ENCODE measurements at regions not wholly inside any gene's neighbourhood (a gene's known extent, or its start where the extent isn't known, plus 50 kb on each side); places are given as distances from the start of the nearest gene placed in this dataset.

DNA sequence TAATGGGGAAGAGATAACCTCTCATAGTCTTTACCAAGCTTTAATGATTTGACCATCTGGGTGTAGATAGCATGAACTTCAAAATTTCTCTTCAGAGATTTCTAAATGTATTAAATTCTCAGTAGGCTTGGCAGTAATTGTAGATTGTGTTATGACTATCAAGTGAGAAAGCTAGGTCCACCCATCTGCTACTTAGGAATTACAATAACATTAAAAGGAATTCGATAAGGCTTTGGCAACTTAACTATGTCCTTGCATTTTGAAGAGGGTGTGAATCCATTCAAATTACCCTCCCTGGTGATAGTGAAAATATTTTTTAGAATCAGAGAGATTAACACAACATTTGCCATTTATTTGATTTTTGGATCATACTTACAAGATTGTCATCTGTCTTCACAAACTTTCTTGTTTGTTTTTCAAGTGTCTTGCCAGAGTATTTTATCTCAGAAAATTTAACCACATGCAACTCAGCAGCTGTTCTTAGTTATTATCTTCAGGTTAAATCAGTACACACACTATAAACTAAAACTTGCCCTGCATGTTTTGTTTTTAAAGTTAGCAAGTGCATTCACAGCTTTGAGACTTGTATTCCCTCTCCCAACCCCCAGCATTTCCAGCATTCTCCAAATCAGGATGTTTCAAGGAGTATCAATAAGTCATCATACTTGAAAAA lies 69.6 kb upstream of the COL8A1 start:
- TF ChIP-seq USF1 (IDR thresholded peaks at IDR 0.05) (no peak), EGR1 (IDR thresholded peaks at IDR 0.05) (no peak), CREB1 (IDR thresholded peaks at IDR 0.05; ENCODE audit: low read depth) (no peak), FOXM1 (IDR thresholded peaks at IDR 0.05; ENCODE audit: borderline replicate concordance, low read depth) (no peak), NFIC (IDR thresholded peaks at IDR 0.05) (no peak), CEBPB (IDR thresholded peaks at IDR 0.05) (no peak), YY1 (IDR thresholded peaks at IDR 0.05; ENCODE audit: low read depth) (no peak), RAD21 (IDR thresholded peaks at IDR 0.05; ENCODE audit: low read depth) (no peak), EP300 (IDR thresholded peaks at IDR 0.05; ENCODE audit: borderline replicate concordance) (no peak), TEAD4 (IDR thresholded peaks at IDR 0.05) (no peak), MAX (IDR thresholded peaks at IDR 0.05) (no peak), TAF1 (IDR thresholded peaks at IDR 0.05; ENCODE audit: low read depth) (no peak), ZBTB7A (IDR thresholded peaks at IDR 0.05; ENCODE audit: low read depth) (no peak), TCF12 (IDR thresholded peaks at IDR 0.05; ENCODE audit: low read depth) (no peak)
- TF ChIP-seq, protein P1, sequence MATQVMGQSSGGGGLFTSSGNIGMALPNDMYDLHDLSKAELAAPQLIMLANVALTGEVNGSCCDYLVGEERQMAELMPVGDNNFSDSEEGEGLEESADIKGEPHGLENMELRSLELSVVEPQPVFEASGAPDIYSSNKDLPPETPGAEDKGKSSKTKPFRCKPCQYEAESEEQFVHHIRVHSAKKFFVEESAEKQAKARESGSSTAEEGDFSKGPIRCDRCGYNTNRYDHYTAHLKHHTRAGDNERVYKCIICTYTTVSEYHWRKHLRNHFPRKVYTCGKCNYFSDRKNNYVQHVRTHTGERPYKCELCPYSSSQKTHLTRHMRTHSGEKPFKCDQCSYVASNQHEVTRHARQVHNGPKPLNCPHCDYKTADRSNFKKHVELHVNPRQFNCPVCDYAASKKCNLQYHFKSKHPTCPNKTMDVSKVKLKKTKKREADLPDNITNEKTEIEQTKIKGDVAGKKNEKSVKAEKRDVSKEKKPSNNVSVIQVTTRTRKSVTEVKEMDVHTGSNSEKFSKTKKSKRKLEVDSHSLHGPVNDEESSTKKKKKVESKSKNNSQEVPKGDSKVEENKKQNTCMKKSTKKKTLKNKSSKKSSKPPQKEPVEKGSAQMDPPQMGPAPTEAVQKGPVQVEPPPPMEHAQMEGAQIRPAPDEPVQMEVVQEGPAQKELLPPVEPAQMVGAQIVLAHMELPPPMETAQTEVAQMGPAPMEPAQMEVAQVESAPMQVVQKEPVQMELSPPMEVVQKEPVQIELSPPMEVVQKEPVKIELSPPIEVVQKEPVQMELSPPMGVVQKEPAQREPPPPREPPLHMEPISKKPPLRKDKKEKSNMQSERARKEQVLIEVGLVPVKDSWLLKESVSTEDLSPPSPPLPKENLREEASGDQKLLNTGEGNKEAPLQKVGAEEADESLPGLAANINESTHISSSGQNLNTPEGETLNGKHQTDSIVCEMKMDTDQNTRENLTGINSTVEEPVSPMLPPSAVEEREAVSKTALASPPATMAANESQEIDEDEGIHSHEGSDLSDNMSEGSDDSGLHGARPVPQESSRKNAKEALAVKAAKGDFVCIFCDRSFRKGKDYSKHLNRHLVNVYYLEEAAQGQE (IDR thresholded peaks at IDR 0.05; ENCODE audit: low read depth) = no peak

DNA sequence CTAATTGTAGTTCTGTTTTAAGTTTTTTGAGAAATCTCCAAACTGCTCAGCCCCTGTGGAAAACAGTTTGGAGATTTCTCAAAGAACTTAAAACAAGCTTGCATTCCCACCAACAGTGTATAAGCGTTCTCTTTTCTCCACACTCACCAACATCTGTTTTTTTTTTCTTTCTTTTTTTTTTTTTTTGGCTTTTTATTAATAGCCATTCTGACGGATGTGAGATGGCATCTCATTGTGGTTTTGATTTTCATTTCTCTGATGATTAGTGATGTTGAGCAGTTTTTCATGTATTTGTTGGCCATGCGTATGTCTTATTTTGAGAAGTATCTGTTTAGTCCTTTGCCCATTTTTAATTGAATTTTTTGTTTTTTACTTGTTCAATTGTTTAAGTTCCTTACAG lies 73.1 kb upstream of the COL8A1 start:
- TF ChIP-seq EGR1 (IDR thresholded peaks at IDR 0.05) (no peak), USF1 (IDR thresholded peaks at IDR 0.05) (no peak), CREB1 (IDR thresholded peaks at IDR 0.05; ENCODE audit: low read depth) (no peak), TAF1 (IDR thresholded peaks at IDR 0.05; ENCODE audit: low read depth) (no peak), MAX (IDR thresholded peaks at IDR 0.05) (no peak), YY1 (IDR thresholded peaks at IDR 0.05; ENCODE audit: low read depth) (no peak), RAD21 (IDR thresholded peaks at IDR 0.05; ENCODE audit: low read depth) (no peak), NFIC (IDR thresholded peaks at IDR 0.05) (no peak), CEBPB (IDR thresholded peaks at IDR 0.05) (no peak), EP300 (IDR thresholded peaks at IDR 0.05; ENCODE audit: borderline replicate concordance) (no peak)
- TF ChIP-seq, protein P1 (IDR thresholded peaks at IDR 0.05; ENCODE audit: low read depth) = no peak

- TF ChIP-seq, protein P1 (IDR thresholded peaks at IDR 0.05; ENCODE audit: low read depth) = no peak
- no peak for TF ChIP-seq YY1 (IDR thresholded peaks at IDR 0.05; ENCODE audit: low read depth)
- no peak for TF ChIP-seq RAD21 (IDR thresholded peaks at IDR 0.05; ENCODE audit: low read depth)
- TF ChIP-seq NFIC (IDR thresholded peaks at IDR 0.05) = no peak
- no peak for TF ChIP-seq TEAD4 (IDR thresholded peaks at IDR 0.05)
- TF ChIP-seq FOXM1 (IDR thresholded peaks at IDR 0.05; ENCODE audit: borderline replicate concordance, low read depth) = no peak
- no peak for TF ChIP-seq USF1 (IDR thresholded peaks at IDR 0.05)
- no peak for TF ChIP-seq CEBPB (IDR thresholded peaks at IDR 0.05)
- TF ChIP-seq EGR1 (IDR thresholded peaks at IDR 0.05) = no peak
- no peak for TF ChIP-seq CREB1 (IDR thresholded peaks at IDR 0.05; ENCODE audit: low read depth)
- TF ChIP-seq EP300 (IDR thresholded peaks at IDR 0.05; ENCODE audit: borderline replicate concordance) = no peak
- no peak for TF ChIP-seq MAX (IDR thresholded peaks at IDR 0.05)
- no peak for TF ChIP-seq TAF1 (IDR thresholded peaks at IDR 0.05; ENCODE audit: low read depth)
- no peak for TF ChIP-seq ZBTB7A (IDR thresholded peaks at IDR 0.05; ENCODE audit: low read depth)
- no peak for TF ChIP-seq TCF12 (IDR thresholded peaks at IDR 0.05; ENCODE audit: low read depth)
Observed at GRCh38 chr3:99562990-99563607, 75.3 kb upstream of the COL8A1 start.

Data from Ishikawa (cell line).